ENCODE measurements at regions not wholly inside any gene's neighbourhood (a gene's known extent, or its start where the extent isn't known, plus 50 kb on each side); places are given as distances from the start of the nearest gene placed in this dataset.
"Not testable (repeated sequence)": the region's sequence is repeated elsewhere in the genome, so short reads cannot be mapped to it uniquely, and the experiment has no call there.

GRCh38 chr17:71780596-71780995, 340.2 kb upstream of the SOX9 start:
- no peak for DNase-seq (ENCODE audit: low spot score)

GRCh38 chr17:71782021-71782420, 338.8 kb upstream of the SOX9 start:
- DNase-seq (ENCODE audit: low spot score): not testable (repeated sequence)

GRCh38 chr17:71790791-71791190, 330.0 kb upstream of the SOX9 start:
- DNase-seq (ENCODE audit: low spot score): no peak

- DNase-seq (ENCODE audit: low spot score): no peak
These were observed 329.5 kb upstream of the SOX9 start for GRCh38 chr17:71791311-71791710.

GRCh38 chr17:71792966-71793365, 327.9 kb upstream of the SOX9 start:
- no peak for DNase-seq (ENCODE audit: low spot score)

GRCh38 chr17:71793518-71793917, 327.3 kb upstream of the SOX9 start:
- DNase-seq (ENCODE audit: low spot score): no peak

GRCh38 chr17:71798701-71799100, 322.1 kb upstream of the SOX9 start:
- DNase-seq (ENCODE audit: low spot score): no peak

GRCh38 chr17:71799657-71800056, 321.2 kb upstream of the SOX9 start:
- no peak for DNase-seq (ENCODE audit: low spot score)

- no peak for DNase-seq (ENCODE audit: low spot score)
These were observed 319.5 kb upstream of the SOX9 start for GRCh38 chr17:71801301-71801700.

GRCh38 chr17:71802663-71803062, 318.2 kb upstream of the SOX9 start:
- no peak for DNase-seq (ENCODE audit: low spot score)

GRCh38 chr17:71803656-71804284, 317.1 kb upstream of the SOX9 start:
- no peak for DNase-seq (ENCODE audit: low spot score)

GRCh38 chr17:71809537-71809936, 311.3 kb upstream of the SOX9 start:
- DNase-seq (ENCODE audit: low spot score): no peak

GRCh38 chr17:71813861-71814260, 307.0 kb upstream of the SOX9 start:
- not testable (repeated sequence) for DNase-seq (ENCODE audit: low spot score)

- DNase-seq (ENCODE audit: low spot score): no peak
These were observed 299.3 kb upstream of the SOX9 start for GRCh38 chr17:71821511-71821910.

- DNase-seq (ENCODE audit: low spot score): no peak
These were observed 296.1 kb upstream of the SOX9 start for GRCh38 chr17:71824671-71825070.

GRCh38 chr17:71825687-71826086, 295.1 kb upstream of the SOX9 start:
- no peak for DNase-seq (ENCODE audit: low spot score)

GRCh38 chr17:71828182-71828596, 292.6 kb upstream of the SOX9 start:
- DNase-seq (ENCODE audit: low spot score): no peak

GRCh38 chr17:71830866-71831265, 290.0 kb upstream of the SOX9 start:
- DNase-seq (ENCODE audit: low spot score): no peak

- DNase-seq (ENCODE audit: low spot score): no peak
These were observed 277.8 kb upstream of the SOX9 start for GRCh38 chr17:71842986-71843385.

- DNase-seq (ENCODE audit: low spot score): no peak
These were observed 275.5 kb upstream of the SOX9 start for GRCh38 chr17:71845337-71845736.

- DNase-seq (ENCODE audit: low spot score): no peak
These were observed 274.2 kb upstream of the SOX9 start for GRCh38 chr17:71846561-71847110.

GRCh38 chr17:71849783-71850768, 270.7 kb upstream of the SOX9 start:
- DNase-seq (ENCODE audit: low spot score): no peak

- DNase-seq (ENCODE audit: low spot score): no peak
These were observed 270.0 kb upstream of the SOX9 start for GRCh38 chr17:71850812-71851211.

Measured in germinal center (tissue), 1 donor.